ENCODE measurements at regions not wholly inside any gene's neighbourhood (a gene's known extent, or its start where the extent isn't known, plus 50 kb on each side); places are given as distances from the start of the nearest gene placed in this dataset.

DNA sequence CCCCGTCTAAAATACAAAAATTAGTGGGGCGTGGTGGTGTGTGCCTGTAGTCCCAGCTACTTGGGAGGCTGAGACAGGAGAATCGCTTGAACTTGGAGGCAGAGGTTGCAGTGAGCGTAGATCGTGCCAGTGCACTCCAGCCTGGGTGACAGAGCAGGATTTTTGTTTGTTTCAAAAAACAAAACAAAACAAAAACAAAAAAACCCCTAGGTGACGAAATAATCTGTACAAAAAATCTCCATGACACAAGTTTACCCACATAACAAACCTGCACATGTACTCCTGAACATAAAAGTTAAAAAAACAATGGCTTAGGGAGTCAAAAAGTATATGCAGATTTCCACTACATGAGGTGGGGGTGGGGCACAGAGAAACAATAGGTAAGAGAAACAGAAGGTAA is 140.5 kb upstream of the ASIC2 start:
- TF ChIP-seq, protein P1, sequence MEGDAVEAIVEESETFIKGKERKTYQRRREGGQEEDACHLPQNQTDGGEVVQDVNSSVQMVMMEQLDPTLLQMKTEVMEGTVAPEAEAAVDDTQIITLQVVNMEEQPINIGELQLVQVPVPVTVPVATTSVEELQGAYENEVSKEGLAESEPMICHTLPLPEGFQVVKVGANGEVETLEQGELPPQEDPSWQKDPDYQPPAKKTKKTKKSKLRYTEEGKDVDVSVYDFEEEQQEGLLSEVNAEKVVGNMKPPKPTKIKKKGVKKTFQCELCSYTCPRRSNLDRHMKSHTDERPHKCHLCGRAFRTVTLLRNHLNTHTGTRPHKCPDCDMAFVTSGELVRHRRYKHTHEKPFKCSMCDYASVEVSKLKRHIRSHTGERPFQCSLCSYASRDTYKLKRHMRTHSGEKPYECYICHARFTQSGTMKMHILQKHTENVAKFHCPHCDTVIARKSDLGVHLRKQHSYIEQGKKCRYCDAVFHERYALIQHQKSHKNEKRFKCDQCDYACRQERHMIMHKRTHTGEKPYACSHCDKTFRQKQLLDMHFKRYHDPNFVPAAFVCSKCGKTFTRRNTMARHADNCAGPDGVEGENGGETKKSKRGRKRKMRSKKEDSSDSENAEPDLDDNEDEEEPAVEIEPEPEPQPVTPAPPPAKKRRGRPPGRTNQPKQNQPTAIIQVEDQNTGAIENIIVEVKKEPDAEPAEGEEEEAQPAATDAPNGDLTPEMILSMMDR (IDR thresholded peaks at IDR 0.05; ENCODE audit: low read length): no peak
- no peak for TF ChIP-seq EZH2phosphoT487 (IDR thresholded peaks at IDR 0.05; ENCODE audit: low read length)

Data from MM.1S (cell line).